H1 (cell line): ENCODE measurements at regions not wholly inside any gene's neighbourhood (a gene's known extent, or its start where the extent isn't known, plus 50 kb on each side); places are given as distances from the start of the nearest gene placed in this dataset.

Experiments
- CTCF ChIA-PET: fragments of 300-600 bp; sonication (Branson Sonifier 250); formaldehyde crosslinking; loops from one replicate; lab custom pipeline; 2021; ENCODE audit not compliant: partially characterized antibody; lab: Charles Lee
- POLR2A ChIA-PET: fragments of 300-600 bp; sonication (Branson Sonifier 250); formaldehyde crosslinking; loops from one replicate; lab custom pipeline; 2021; ENCODE audit warnings: inconsistent platforms; ENCODE audit not compliant: partially characterized antibody; lab: Charles Lee
- DNase-seq, 2 experiments: peaks; one replicate each; pipeline versions ENCODE4 v3.0.0 to v3.0.0-alpha.2; 2010 to 2022; ENCODE audit warnings: low spot score in 2 of 2, low read depth in 1 of 2, mixed read lengths in 1 of 2
- FAIRE-seq: peaks from 2 replicates; lab custom pipeline; 2011; peaks lifted over from hg19 to GRCh38; lab: Jason Lieb, UNC
- H2AFZ ChIP-seq: 2 replicates; pipeline ENCODE4 v1.8.1; 2012; ENCODE audit warnings: low read length, inconsistent platforms
- H2AK5ac ChIP-seq: 2 replicates; pipeline ENCODE4 v1.6.1; 2013; ENCODE audit warnings: low read depth, low read length
- H2BK120ac ChIP-seq: replicated peaks from 2 replicates; pipeline ENCODE3; 2013; ENCODE audit warnings: low read depth, low read length, inconsistent platforms
- H2BK12ac ChIP-seq: 2 replicates; pipeline ENCODE4 v1.6.1; 2013; ENCODE audit warnings: low read depth, low read length
- H2BK15ac ChIP-seq: 2 replicates; pipeline ENCODE4 v1.6.1; 2013; ENCODE audit warnings: low read length
- H2BK20ac ChIP-seq: 2 replicates; pipeline ENCODE4 v1.6.1; 2013; ENCODE audit warnings: low read length
- H2BK5ac ChIP-seq: 2 replicates; pipeline ENCODE4 v1.6.1; 2013; ENCODE audit warnings: low read depth, low read length
- H3K14ac ChIP-seq: 2 replicates; pipeline ENCODE4 v1.6.1; 2013; ENCODE audit warnings: inconsistent platforms; ENCODE audit not compliant: insufficient read length
- H3K18ac ChIP-seq: 2 replicates; pipeline ENCODE4 v1.6.1; 2013; ENCODE audit warnings: low read length; ENCODE audit errors: extremely low read depth
- H3K23ac ChIP-seq: 2 replicates; pipeline ENCODE4 v1.6.1; 2013; ENCODE audit warnings: inconsistent platforms; ENCODE audit not compliant: insufficient read length
- H3K23me2 ChIP-seq: 2 replicates; pipeline ENCODE4 v1.6.1; 2013; ENCODE audit warnings: low read depth, low read length
- H3K27ac ChIP-seq: 2 replicates; pipeline ENCODE4 v1.6.1; 2011; ENCODE audit warnings: low read depth, low read length, inconsistent platforms
- H3K27me3 ChIP-seq, 4 experiments: replicated peaks in 1 of 4; 1 replicate in 1 of 4; 2 replicates in 3 of 4; pipeline versions ENCODE4 v1.6.1 to v1.8.1; 2011 to 2013; ENCODE audit warnings: low read length in 3 of 4, mild to moderate bottlenecking in 3 of 4, inconsistent platforms in 2 of 4, mixed read lengths in 2 of 4, moderate library complexity in 1 of 4; ENCODE audit not compliant: control insufficient read depth in 3 of 4, insufficient read depth in 3 of 4; ENCODE audit errors: extremely low read depth in 1 of 4
- H3K36me3 ChIP-seq, 4 experiments: 2 replicates each; pipeline versions ENCODE4 v1.6.1 to v1.8.1; 2011 to 2013; ENCODE audit warnings: mild to moderate bottlenecking in 4 of 4, low read length in 3 of 4, moderate library complexity in 2 of 4, control low read depth in 1 of 4, inconsistent platforms in 1 of 4; ENCODE audit not compliant: insufficient read depth in 4 of 4, control insufficient read depth in 2 of 4
- H3K4ac ChIP-seq: replicated peaks from 2 replicates; pipeline ENCODE3; 2013; ENCODE audit warnings: low read length, low read depth, mixed read lengths, inconsistent platforms; ENCODE audit not compliant: insufficient read length
- H3K4me1 ChIP-seq, 4 experiments: replicated peaks in 1 of 4; 1 replicate in 1 of 4; 2 replicates in 3 of 4; pipeline versions ENCODE4 v1.6.1 to v1.8.1; 2011 to 2013; ENCODE audit warnings: low read length in 3 of 4, inconsistent platforms in 2 of 4, mixed read lengths in 1 of 4; ENCODE audit not compliant: insufficient read depth in 4 of 4, control insufficient read depth in 3 of 4
- H3K4me2 ChIP-seq, 2 experiments: 2 replicates each; pipeline versions ENCODE4 v1.6.1 to v1.8.1; 2011 to 2013; ENCODE audit warnings: low read depth in 2 of 2, low read length in 2 of 2, control low read depth in 1 of 2, inconsistent platforms in 1 of 2, mild to moderate bottlenecking in 1 of 2; ENCODE audit not compliant: insufficient read depth in 1 of 2
- H3K4me3 ChIP-seq, 4 experiments: fragments of 200-600, 300-600 bp in 1 of 4; sonication (generic), shearing (Covaris generic), sonication (Bioruptor Twin) in 1 of 4; 2 replicates each; pipeline versions ENCODE4 v1.5.1 to v1.8.1; 2011 to 2016; ENCODE audit warnings: low read length in 4 of 4, low read depth in 3 of 4, control low read depth in 2 of 4, inconsistent platforms in 2 of 4, mild to moderate bottlenecking in 2 of 4, mixed read lengths in 1 of 4, moderate library complexity in 1 of 4; ENCODE audit not compliant: insufficient read depth in 2 of 4; ENCODE audit errors: extremely low read depth in 1 of 4
- H3K56ac ChIP-seq: replicated peaks from 2 replicates; pipeline ENCODE3; 2013; ENCODE audit warnings: low read depth, mild to moderate bottlenecking, mixed read lengths, low read length, inconsistent platforms; ENCODE audit not compliant: insufficient read length
- H3K79me1 ChIP-seq: 2 replicates; pipeline ENCODE4 v1.6.1; 2013; ENCODE audit warnings: low read depth, low read length, control low read depth
- H3K79me2 ChIP-seq, 2 experiments: 2 replicates each; pipeline versions ENCODE4 v1.6.1 to v1.8.1; 2012 to 2013; ENCODE audit warnings: low read length in 2 of 2, mild to moderate bottlenecking in 2 of 2, inconsistent platforms in 1 of 2; ENCODE audit not compliant: insufficient read depth in 2 of 2, control insufficient read depth in 1 of 2
- H3K9ac ChIP-seq, 4 experiments: replicated peaks in 1 of 4; 1 replicate in 1 of 4; 2 replicates in 3 of 4; pipeline versions ENCODE4 v1.6.1 to v1.8.1; 2011 to 2013; ENCODE audit warnings: low read depth in 3 of 4, low read length in 3 of 4, control low read depth in 2 of 4, mild to moderate bottlenecking in 2 of 4, moderate library complexity in 2 of 4, inconsistent platforms in 1 of 4; ENCODE audit errors: extremely low read depth in 1 of 4
- H3K9me3 ChIP-seq, 2 experiments: 2 replicates each; pipeline versions ENCODE4 v1.6.1 to v1.8.1; 2012 to 2013; ENCODE audit warnings: mild to moderate bottlenecking in 2 of 2, moderate library complexity in 2 of 2, control low read depth in 1 of 2, inconsistent platforms in 1 of 2, low read depth in 1 of 2, low read length in 1 of 2, mixed read lengths in 1 of 2; ENCODE audit not compliant: insufficient read depth in 2 of 2
- H4K20me1 ChIP-seq, 2 experiments: replicated peaks in 1 of 2; 2 replicates each; pipeline versions ENCODE3 to v1.8.1; 2011 to 2013; ENCODE audit warnings: inconsistent platforms in 2 of 2, low read length in 2 of 2, mild to moderate bottlenecking in 1 of 2; ENCODE audit not compliant: insufficient read depth in 2 of 2, control insufficient read depth in 1 of 2
- H4K5ac ChIP-seq: 2 replicates; pipeline ENCODE4 v1.6.1; 2013; ENCODE audit warnings: low read length, low read depth, mixed read lengths, inconsistent platforms; ENCODE audit not compliant: insufficient read length
- H4K8ac ChIP-seq: 2 replicates; pipeline ENCODE4 v1.8.0; 2013; ENCODE audit warnings: mild to moderate bottlenecking, moderate library complexity, low read length, inconsistent platforms; ENCODE audit not compliant: insufficient read depth; ENCODE audit errors: extremely low read depth
- H4K91ac ChIP-seq: replicated peaks from 2 replicates; pipeline ENCODE3; 2013; ENCODE audit warnings: low read length, mixed read lengths, inconsistent platforms; ENCODE audit not compliant: insufficient read length
- CBX5 ChIP-seq: fragments of 300-800, 300-1000 bp; sonication (generic); IDR thresholded peaks from 2 replicates; pipeline ENCODE4 v1.7.1; 2016; ENCODE audit warnings: antibody characterized with exemption, low read length, low read depth
- EZH2 ChIP-seq: fragments of 200-600 bp; sonication (generic); IDR thresholded peaks from 2 replicates; pipeline ENCODE4 v1.7.1; 2012; ENCODE audit warnings: low read depth, mild to moderate bottlenecking, moderate library complexity, low read length, inconsistent platforms; ENCODE audit not compliant: severe bottlenecking
- MAX ChIP-seq: IDR thresholded peaks from 2 replicates; pipeline ENCODE4 v1.6.1; 2012; ENCODE audit warnings: inconsistent platforms
- RNF2 ChIP-seq: fragments of 200-900, 300-1000 bp; sonication (generic); IDR thresholded peaks from 2 replicates; pipeline ENCODE4 v1.7.1; 2016; ENCODE audit warnings: borderline replicate concordance, low read depth, mild to moderate bottlenecking, antibody characterized with exemption, low read length; ENCODE audit not compliant: poor library complexity, severe bottlenecking; ENCODE audit errors: missing control alignments
- SRF ChIP-seq: IDR thresholded peaks from 2 replicates; pipeline ENCODE4 v1.6.1; 2011; ENCODE audit warnings: mild to moderate bottlenecking, low read depth, low read length, moderate library complexity
- WGBS, 2 experiments: shearing (Covaris generic) in 1 of 2; methylation state at CpG; one replicate each; pipeline versions ENCODE4 v1.1.6 to v1.1.7; 2013 to 2015; ENCODE audit warnings: low lambda C conversion rate in 2 of 2, mixed read lengths in 2 of 2, inconsistent platforms in 1 of 2, low coverage in 1 of 2, missing lambda C conversion rate in 1 of 2; ENCODE audit not compliant: insufficient replicate concordance in 2 of 2, insufficient coverage in 1 of 2, insufficient read length in 1 of 2; ENCODE audit errors: extremely low coverage in 1 of 2, missing lambda C conversion rate in 1 of 2; 5-methylcytosine and 5-hydroxymethylcytosine counted together
- TF ChIP-seq, protein P1 (sequence below): IDR thresholded peaks from 2 replicates; pipeline ENCODE4 v1.6.1; 2012; ENCODE audit warnings: low read length, inconsistent platforms

DNA sequence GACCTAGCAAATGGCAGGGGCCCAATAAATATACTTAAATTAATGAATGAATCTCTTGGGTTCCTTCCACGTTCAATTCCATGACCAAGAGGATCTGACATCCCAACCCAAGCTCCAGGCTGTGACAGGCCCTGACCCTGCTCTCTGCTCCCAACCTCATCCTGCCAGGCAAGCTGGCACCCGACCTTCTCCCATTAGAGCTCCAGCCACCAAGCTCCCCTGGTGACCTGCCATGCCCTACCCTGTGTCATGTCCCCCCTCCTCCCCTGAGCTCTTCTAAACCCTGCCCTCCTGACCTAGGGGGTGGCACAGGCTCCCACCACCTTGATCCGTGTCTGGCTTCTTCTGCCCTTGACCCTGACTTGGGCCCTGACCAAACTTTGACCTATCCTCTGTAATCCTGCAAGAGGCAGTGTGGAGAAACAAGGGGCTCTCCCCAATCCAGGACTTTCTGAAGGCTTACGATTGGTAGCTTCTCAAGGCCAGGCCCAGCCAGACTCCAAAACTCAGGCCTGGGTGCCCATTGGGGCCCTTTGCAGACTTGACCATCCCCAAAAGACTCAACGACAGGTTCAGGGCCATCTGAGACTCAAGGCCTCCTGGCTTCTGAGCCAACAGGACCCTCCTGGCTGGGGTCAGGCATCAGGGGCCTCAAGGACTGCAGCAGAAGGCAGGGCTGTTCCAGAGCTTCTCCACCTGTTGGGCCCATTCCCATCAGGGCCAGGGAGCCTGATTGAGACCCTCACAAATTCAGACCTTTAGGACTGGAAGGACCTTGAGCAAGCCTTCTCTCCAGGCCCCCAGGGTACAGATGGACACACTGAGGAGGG, 249.0 kb downstream of the PTPRU start:
- H2BK120ac ChIP-seq, result no peak overlapping the region

More for the DNA sequence above, 249.0 kb downstream of the PTPRU start:
- H2AFZ ChIP-seq, result no peak overlapping the region
- WGBS, 2 experiments, result 92% methylated on average over 5 of the region's 5 CpGs; no CpG with 5 or more reads in 1 of the 2 experiments
- CTCF ChIA-PET, result interaction anchor here (0.6 to 1.7 kb wide), 4 partner anchors 16 to 89 kb away, joined by 3 read pairs; no protein-coding TSS in a partner anchor
- H3K36me3 ChIP-seq, result no peaks in the 10 kb centered on the region
- H3K27ac ChIP-seq, result no peak overlapping the region
- H4K5ac ChIP-seq, result no peak overlapping the region
- no peaks in the 10 kb centered on the region for H3K79me2 ChIP-seq
- no peak overlapping the region for H3K4me3 ChIP-seq
- no peaks in the 10 kb centered on the region for H3K23me2 ChIP-seq
- H3K23ac ChIP-seq, result no peak overlapping the region
- peaks cover 0 to under 1% (median 0%) of the 10 kb centered on the region in 4 experiments; a peak in 2 of 7 replicates for H3K4me1 ChIP-seq
- 0 out of 2 replicates have a peak overlapping the region, but pooled peaks have one; percentile 43 for H2BK20ac ChIP-seq
- POLR2A ChIA-PET, result interaction anchor here (0.5 to 1.1 kb wide), 4 partner anchors 15 to 685 kb away, joined by 3 read pairs; no protein-coding TSS in a partner anchor
- no peak overlapping the region for H2BK5ac ChIP-seq
- H3K56ac ChIP-seq, result no peak overlapping the region
- DNase-seq (no peak), FAIRE-seq (no peak)
- no peak overlapping the region for H3K14ac ChIP-seq
- H4K20me1 ChIP-seq, result no peaks in the 10 kb centered on the region
- no peak overlapping the region for H3K4me2 ChIP-seq
- no peaks in the 10 kb centered on the region for H3K9me3 ChIP-seq
- H4K91ac ChIP-seq, result no peak overlapping the region
- H2BK12ac ChIP-seq, result no peak overlapping the region
- TF ChIP-seq EZH2 (no peak), SRF (no peak), CBX5 (no peak), MAX (no peak), RNF2 (no peak)
- TF ChIP-seq, protein P1, sequence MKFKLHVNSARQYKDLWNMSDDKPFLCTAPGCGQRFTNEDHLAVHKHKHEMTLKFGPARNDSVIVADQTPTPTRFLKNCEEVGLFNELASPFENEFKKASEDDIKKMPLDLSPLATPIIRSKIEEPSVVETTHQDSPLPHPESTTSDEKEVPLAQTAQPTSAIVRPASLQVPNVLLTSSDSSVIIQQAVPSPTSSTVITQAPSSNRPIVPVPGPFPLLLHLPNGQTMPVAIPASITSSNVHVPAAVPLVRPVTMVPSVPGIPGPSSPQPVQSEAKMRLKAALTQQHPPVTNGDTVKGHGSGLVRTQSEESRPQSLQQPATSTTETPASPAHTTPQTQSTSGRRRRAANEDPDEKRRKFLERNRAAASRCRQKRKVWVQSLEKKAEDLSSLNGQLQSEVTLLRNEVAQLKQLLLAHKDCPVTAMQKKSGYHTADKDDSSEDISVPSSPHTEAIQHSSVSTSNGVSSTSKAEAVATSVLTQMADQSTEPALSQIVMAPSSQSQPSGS, result no peak
- H2AK5ac ChIP-seq, result no peak overlapping the region
- H2BK15ac ChIP-seq, result no peak overlapping the region
- no peaks in the 10 kb centered on the region; a peak in 2 of 7 replicates for H3K27me3 ChIP-seq
- H3K9ac ChIP-seq, result no peak overlapping the region
- H4K8ac ChIP-seq, result no peak overlapping the region
- H3K4ac ChIP-seq, result no peak overlapping the region
- no peak overlapping the region for H3K18ac ChIP-seq
- no peaks in the 10 kb centered on the region; the same call in 1 of the 2 replicates for H3K79me1 ChIP-seq
